ENCODE measurements at regions not wholly inside any gene's neighbourhood (a gene's known extent, or its start where the extent isn't known, plus 50 kb on each side); places are given as distances from the start of the nearest gene placed in this dataset.

DNA sequence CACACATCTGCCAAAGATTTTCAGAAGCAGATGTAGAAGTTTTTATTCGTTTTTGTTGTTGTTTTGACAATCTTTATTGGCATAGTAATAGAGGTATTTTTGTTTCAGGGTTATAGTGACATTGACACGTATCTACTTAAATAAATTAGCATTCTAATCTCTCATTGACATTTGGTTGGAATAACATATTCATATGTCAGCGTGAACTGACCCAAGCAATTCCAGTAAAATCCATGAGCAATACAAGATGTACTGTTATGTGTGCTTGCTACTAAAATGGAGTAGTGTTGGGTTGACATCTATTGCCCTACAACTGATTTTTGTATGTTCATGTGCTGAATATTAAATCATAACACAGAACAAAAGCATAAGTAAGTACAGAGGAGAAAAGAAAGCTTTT, 284.4 kb upstream of the SMC2 start:
- H3K9me3 Mint-ChIP-seq (ENCODE audit: low read depth) = no peaks in the 10 kb centered on the region
- no peak for DNase-seq (ENCODE audit: low spot score)
- H3K36me3 Mint-ChIP-seq (ENCODE audit: low read depth) = no peaks in the 10 kb centered on the region
- no peak overlapping the region for H3K4me3 Mint-ChIP-seq (ENCODE audit: unreplicated experiment)
- TF ChIP-seq, protein P1, sequence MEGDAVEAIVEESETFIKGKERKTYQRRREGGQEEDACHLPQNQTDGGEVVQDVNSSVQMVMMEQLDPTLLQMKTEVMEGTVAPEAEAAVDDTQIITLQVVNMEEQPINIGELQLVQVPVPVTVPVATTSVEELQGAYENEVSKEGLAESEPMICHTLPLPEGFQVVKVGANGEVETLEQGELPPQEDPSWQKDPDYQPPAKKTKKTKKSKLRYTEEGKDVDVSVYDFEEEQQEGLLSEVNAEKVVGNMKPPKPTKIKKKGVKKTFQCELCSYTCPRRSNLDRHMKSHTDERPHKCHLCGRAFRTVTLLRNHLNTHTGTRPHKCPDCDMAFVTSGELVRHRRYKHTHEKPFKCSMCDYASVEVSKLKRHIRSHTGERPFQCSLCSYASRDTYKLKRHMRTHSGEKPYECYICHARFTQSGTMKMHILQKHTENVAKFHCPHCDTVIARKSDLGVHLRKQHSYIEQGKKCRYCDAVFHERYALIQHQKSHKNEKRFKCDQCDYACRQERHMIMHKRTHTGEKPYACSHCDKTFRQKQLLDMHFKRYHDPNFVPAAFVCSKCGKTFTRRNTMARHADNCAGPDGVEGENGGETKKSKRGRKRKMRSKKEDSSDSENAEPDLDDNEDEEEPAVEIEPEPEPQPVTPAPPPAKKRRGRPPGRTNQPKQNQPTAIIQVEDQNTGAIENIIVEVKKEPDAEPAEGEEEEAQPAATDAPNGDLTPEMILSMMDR (IDR thresholded peaks at IDR 0.05) = no peak
- H3K27ac Mint-ChIP-seq (ENCODE audit: unreplicated experiment) = no peak overlapping the region
- H3K27me3 Mint-ChIP-seq (ENCODE audit: low read depth) = peaks cover 1% of the 10 kb centered on the region
- H3K4me1 Mint-ChIP-seq (ENCODE audit: low read depth) = no peaks in the 10 kb centered on the region

GRCh38 chr9:103811462-103811861, 282.6 kb upstream of the SMC2 start:
- Mint-ChIP-seq H3K9me3 (ENCODE audit: low read depth) (no peaks in the 10 kb centered on the region), H3K4me3 (ENCODE audit: unreplicated experiment) (no peak overlapping the region), H3K27ac (ENCODE audit: unreplicated experiment) (no peak overlapping the region), H3K4me1 (ENCODE audit: low read depth) (no peaks in the 10 kb centered on the region), H3K27me3 (ENCODE audit: low read depth) (peaks cover 1% of the 10 kb centered on the region), H3K36me3 (ENCODE audit: low read depth) (no peaks in the 10 kb centered on the region)
- DNase-seq (ENCODE audit: low spot score) = no peak
- TF ChIP-seq, protein P1 (IDR thresholded peaks at IDR 0.05) = no peak

DNA sequence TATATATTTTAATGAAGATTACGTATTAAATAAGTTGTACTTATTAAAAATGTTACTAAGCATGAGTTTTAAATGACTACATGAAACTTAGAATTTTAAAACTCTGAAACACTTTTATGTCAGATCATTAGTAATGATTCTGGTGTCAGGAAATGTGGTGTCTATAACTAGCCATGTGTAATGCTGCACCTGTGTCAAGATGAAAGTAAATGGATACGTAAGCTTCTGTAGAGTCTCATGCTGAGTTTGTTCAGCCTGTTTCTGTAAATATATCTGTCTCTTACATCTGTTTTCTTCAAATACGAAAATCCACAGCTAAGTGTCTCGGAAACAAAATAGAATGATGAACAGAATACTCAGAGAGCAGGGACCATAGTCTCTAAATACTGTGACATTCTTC, 278.0 kb upstream of the SMC2 start:
- no peaks in the 10 kb centered on the region for H3K9me3 Mint-ChIP-seq (ENCODE audit: low read depth)
- H3K4me3 Mint-ChIP-seq (ENCODE audit: unreplicated experiment) = no peak overlapping the region
- no peaks in the 10 kb centered on the region for H3K4me1 Mint-ChIP-seq (ENCODE audit: low read depth)
- H3K27ac Mint-ChIP-seq (ENCODE audit: unreplicated experiment) = no peak overlapping the region
- no peaks in the 10 kb centered on the region for H3K36me3 Mint-ChIP-seq (ENCODE audit: low read depth)
- no peak for DNase-seq (ENCODE audit: low spot score)
- H3K27me3 Mint-ChIP-seq (ENCODE audit: low read depth) = no peaks in the 10 kb centered on the region
- TF ChIP-seq, protein P1 (IDR thresholded peaks at IDR 0.05) = no peak

GRCh38 chr9:103819936-103820335, 274.2 kb upstream of the SMC2 start:
- Mint-ChIP-seq H3K27ac (ENCODE audit: unreplicated experiment) (no peak overlapping the region), H3K4me1 (ENCODE audit: low read depth) (no peaks in the 10 kb centered on the region), H3K4me3 (ENCODE audit: unreplicated experiment) (no peak overlapping the region), H3K36me3 (ENCODE audit: low read depth) (no peaks in the 10 kb centered on the region), H3K9me3 (ENCODE audit: low read depth) (no peaks in the 10 kb centered on the region), H3K27me3 (ENCODE audit: low read depth) (no peaks in the 10 kb centered on the region)
- no peak for DNase-seq (ENCODE audit: low spot score)
- TF ChIP-seq, protein P1 (IDR thresholded peaks at IDR 0.05) = no peak

DNA sequence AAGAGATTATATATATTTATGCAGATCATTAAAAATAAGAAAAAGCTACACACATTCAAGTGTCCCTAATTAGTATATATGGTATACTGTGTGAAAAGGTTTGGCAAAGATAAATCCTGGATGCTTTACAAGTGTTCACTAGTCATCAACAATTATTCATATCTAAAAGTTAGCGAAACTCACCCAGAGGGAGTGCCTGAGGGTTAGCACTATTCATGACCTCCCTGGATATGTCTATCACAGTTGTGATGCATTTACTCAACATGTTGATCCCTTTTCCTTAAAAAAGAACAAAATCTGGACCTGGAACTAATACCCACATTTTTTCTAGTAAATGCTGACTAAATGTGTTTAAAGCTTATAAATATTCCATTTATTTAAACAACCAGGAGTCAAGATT, 273.0 kb upstream of the SMC2 start:
- TF ChIP-seq, protein P1 (IDR thresholded peaks at IDR 0.05) = no peak

More for the DNA sequence above, 273.0 kb upstream of the SMC2 start:
- H3K27me3 Mint-ChIP-seq (ENCODE audit: low read depth) = no peaks in the 10 kb centered on the region
- DNase-seq (ENCODE audit: low spot score) = no peak
- no peaks in the 10 kb centered on the region for H3K4me1 Mint-ChIP-seq (ENCODE audit: low read depth)
- H3K36me3 Mint-ChIP-seq (ENCODE audit: low read depth) = no peaks in the 10 kb centered on the region
- H3K4me3 Mint-ChIP-seq (ENCODE audit: unreplicated experiment) = no peak overlapping the region
- no peak overlapping the region for H3K27ac Mint-ChIP-seq (ENCODE audit: unreplicated experiment)
- no peaks in the 10 kb centered on the region for H3K9me3 Mint-ChIP-seq (ENCODE audit: low read depth)
